ENCODE measurements at regions not wholly inside any gene's neighbourhood (a gene's known extent, or its start where the extent isn't known, plus 50 kb on each side); places are given as distances from the start of the nearest gene placed in this dataset.
"Not testable (repeated sequence)": the region's sequence is repeated elsewhere in the genome, so short reads cannot be mapped to it uniquely, and the experiment has no call there.

- no peak overlapping the region for H3K4me3 ChIP-seq (replicated peaks in 1 of 2; ENCODE audit: low read depth in 2 of 2, low read length in 2 of 2)
- no peak for DNase-seq (ENCODE audit: low read depth in 2 of 2)
- TF ChIP-seq CTCF (IDR thresholded peaks at IDR 0.05; ENCODE audit: low read depth, low read length): no peak
Measured at GRCh38 chr4:100913685-100914084, 395.9 kb upstream of the EMCN start.

- DNase-seq (ENCODE audit: low read depth in 2 of 2): no peak
- TF ChIP-seq CTCF (IDR thresholded peaks at IDR 0.05; ENCODE audit: low read depth, low read length): no peak
- H3K4me3 ChIP-seq (replicated peaks in 1 of 2; ENCODE audit: low read depth in 2 of 2, low read length in 2 of 2): no peak overlapping the region
Measured at GRCh38 chr4:100908540-100908939, 390.7 kb upstream of the EMCN start.

DNA sequence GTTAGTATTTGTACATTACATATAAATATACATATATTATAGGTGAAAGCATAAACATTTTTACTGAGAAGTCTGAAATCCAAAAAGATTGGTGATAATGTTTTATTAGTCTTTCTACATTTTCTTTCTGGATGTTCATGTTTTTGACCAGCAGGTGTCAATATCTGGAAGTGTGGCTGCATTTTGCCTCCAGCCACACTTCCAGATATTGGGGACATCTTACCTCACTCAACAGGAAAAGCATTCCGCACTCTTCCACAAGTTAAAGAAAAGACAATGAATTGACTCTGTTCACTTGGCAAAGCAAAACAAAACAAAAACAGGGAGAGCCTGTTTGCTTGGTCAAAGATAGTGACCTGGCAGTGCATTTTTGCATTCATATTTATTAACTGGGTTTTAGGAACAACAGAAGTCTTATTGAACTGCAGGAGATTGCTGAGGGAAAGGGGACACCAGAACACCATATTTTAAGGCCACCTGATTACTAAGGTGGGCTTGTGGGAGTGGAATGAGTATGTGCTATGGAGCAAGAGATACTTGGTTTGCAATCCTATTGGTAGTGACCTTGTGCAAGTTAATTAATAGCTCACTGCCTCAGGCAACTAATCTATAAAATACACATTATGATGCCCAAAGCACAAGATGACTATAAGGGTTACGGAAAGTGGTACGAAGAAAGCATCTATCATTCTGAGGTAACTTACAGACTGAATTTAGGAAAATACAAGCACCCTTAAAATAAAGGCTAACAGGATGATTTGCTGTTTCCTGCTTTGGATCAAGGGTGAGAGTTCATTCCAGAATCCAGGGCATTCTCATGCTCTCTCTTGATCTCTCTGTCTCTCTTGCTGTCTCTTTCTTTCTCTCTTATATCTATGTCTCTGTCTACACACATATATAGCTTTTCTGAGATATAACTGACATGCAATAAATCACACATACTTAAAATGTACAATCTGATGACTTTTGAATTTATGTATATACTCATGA lies 389.9 kb upstream of the EMCN start:
- peak; percentile 43 to 52 for DNase-seq (ENCODE audit: low read depth in 2 of 2)
- no peak overlapping the region for H3K4me3 ChIP-seq (replicated peaks in 1 of 2; ENCODE audit: low read depth in 2 of 2, low read length in 2 of 2)
- peak; percentile 51 for TF ChIP-seq CTCF (IDR thresholded peaks at IDR 0.05; ENCODE audit: low read depth, low read length)

GRCh38 chr4:100906973-100907372 lies 389.2 kb upstream of the EMCN start:
- no peak for TF ChIP-seq CTCF (IDR thresholded peaks at IDR 0.05; ENCODE audit: low read depth, low read length)
- no peak for DNase-seq (ENCODE audit: low read depth in 2 of 2)
- no peak overlapping the region for H3K4me3 ChIP-seq (replicated peaks in 1 of 2; ENCODE audit: low read depth in 2 of 2, low read length in 2 of 2)

DNA sequence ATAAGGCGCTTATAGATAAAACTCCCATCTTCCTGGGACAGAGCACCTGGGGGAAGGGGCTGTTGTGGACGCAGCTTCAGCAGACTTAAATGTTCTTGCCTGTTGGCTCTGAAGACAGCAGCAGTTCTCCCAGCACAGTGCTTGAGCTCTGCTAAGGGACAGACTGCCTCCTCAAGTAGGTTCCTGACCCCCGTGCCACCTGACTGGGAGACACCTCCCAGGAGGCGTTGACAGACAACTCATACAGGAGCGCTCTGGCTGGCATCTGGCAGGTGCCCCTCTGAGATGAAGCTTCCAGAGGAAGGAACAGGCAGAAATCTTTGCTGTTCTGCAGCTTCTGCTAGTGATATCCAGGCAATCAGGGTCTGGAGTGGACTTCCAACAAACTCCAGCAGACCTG lies 383.1 kb upstream of the EMCN start:
- H3K4me3 ChIP-seq (replicated peaks in 1 of 2; ENCODE audit: low read depth in 2 of 2, low read length in 2 of 2); DNase-seq (ENCODE audit: low read depth in 2 of 2): not testable (repeated sequence)

DNA sequence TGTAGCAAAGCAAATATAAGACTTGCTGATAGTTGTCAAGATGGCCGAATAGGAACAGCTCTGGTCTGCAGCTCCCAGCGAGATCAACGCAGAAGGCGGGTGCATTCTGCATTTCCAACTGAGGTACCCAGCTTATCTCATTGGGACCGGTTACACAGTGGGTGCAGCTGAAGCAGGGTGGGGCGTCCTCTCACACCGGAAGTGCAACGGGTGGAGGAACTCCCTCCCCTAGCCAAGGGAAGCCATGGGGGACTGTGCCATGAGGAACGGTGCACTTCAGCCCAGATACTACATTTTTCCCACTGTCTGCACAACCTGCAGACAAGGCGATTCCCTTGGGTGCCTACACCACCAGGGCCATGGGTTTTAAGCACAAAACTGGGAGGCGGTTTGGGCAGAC lies 382.3 kb upstream of the EMCN start:
- TF ChIP-seq CTCF (IDR thresholded peaks at IDR 0.05; ENCODE audit: low read depth, low read length): no peak
- no peak for DNase-seq (ENCODE audit: low read depth in 2 of 2)
- no peak overlapping the region for H3K4me3 ChIP-seq (replicated peaks in 1 of 2; ENCODE audit: low read depth in 2 of 2, low read length in 2 of 2)

DNA sequence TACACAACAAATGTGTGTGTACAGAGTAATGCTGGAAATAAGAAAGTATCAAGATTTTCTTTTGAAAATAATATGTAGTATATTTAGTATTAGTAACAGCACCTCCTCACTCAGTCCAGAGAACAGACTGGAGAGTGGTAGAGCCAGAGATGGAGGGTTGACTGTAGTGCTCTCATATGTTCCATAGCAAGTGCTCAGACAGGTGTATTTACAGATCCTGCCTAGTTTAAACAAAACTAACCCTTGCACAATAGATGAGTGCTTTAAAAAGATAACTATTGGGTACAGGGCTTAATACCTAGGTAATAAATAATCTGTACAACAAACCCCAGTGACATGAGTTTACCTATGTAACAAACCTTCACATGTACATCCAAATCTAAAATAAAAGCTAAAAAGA lies 381.0 kb upstream of the EMCN start:
- TF ChIP-seq CTCF (IDR thresholded peaks at IDR 0.05; ENCODE audit: low read depth, low read length): no peak
- H3K4me3 ChIP-seq (replicated peaks in 1 of 2; ENCODE audit: low read depth in 2 of 2, low read length in 2 of 2): no peak overlapping the region

More for the DNA sequence above, 381.0 kb upstream of the EMCN start:
- no peak for DNase-seq (ENCODE audit: low read depth in 2 of 2)

Measured in cardiac fibroblast (primary cell).